Astrocyte of the spinal cord (primary cell): ENCODE measurements at regions not wholly inside any gene's neighbourhood (a gene's known extent, or its start where the extent isn't known, plus 50 kb on each side); places are given as distances from the start of the nearest gene placed in this dataset.

Experiments used
- DNase-seq: peaks from one replicate; pipeline ENCODE4 v3.0.0; 2011; ENCODE audit warnings: low read depth, low spot score
- H3K4me3 ChIP-seq: 2 replicates; pipeline ENCODE4 v1.5.1; 2011; ENCODE audit warnings: low read depth, mild to moderate bottlenecking, low read length, moderate library complexity
- CTCF ChIP-seq: IDR thresholded peaks from 2 replicates; pipeline ENCODE4 v1.5.1; 2012; ENCODE audit warnings: low read depth, mild to moderate bottlenecking, low read length, inconsistent platforms
- in situ Hi-C: cut with HindIII; loops from 2 replicates; pipeline ENCODE4 v1.10.0; 2017; ENCODE audit warnings: low sequenced_read_pairs

GRCh38 chr7:118664498-118664897, 440.0 kb downstream of the ANKRD7 start:
- TF ChIP-seq CTCF: no peak
- H3K4me3 ChIP-seq: no peak overlapping the region
- in situ Hi-C loops: no loop called here
- no peak for DNase-seq

- H3K4me3 ChIP-seq: no peak overlapping the region
- TF ChIP-seq CTCF: no peak
- DNase-seq: no peak
- in situ Hi-C loops: no loop called here
These were observed 446.6 kb downstream of the ANKRD7 start for GRCh38 chr7:118671149-118671548.

GRCh38 chr7:118684796-118685195, 460.3 kb downstream of the ANKRD7 start:
- in situ Hi-C loops: no loop called here
- no peak overlapping the region for H3K4me3 ChIP-seq
- no peak for DNase-seq
- TF ChIP-seq CTCF: no peak

- no peak overlapping the region for H3K4me3 ChIP-seq
- in situ Hi-C loops: no loop called here
- no peak for DNase-seq
- TF ChIP-seq CTCF: no peak
These were observed 464.9 kb downstream of the ANKRD7 start for GRCh38 chr7:118689403-118689802.

GRCh38 chr7:118696879-118697278, 472.4 kb downstream of the ANKRD7 start:
- TF ChIP-seq CTCF: no peak
- DNase-seq: no peak
- in situ Hi-C loops: no loop called here

GRCh38 chr7:118699222-118699621, 474.7 kb downstream of the ANKRD7 start:
- in situ Hi-C loops: no loop called here
- no peak for DNase-seq
- no peak for TF ChIP-seq CTCF
- H3K4me3 ChIP-seq: no peak overlapping the region

More at GRCh38 chr7:118696879-118697278, 472.4 kb downstream of the ANKRD7 start:
- no peak overlapping the region for H3K4me3 ChIP-seq

- no peak overlapping the region for H3K4me3 ChIP-seq
- no peak for TF ChIP-seq CTCF
- no peak for DNase-seq
- in situ Hi-C loops: no loop called here
These were observed 484.2 kb downstream of the ANKRD7 start for GRCh38 chr7:118708741-118709140.
